SK-N-SH (cell line): ENCODE measurements at regions not wholly inside any gene's neighbourhood (a gene's known extent, or its start where the extent isn't known, plus 50 kb on each side); places are given as distances from the start of the nearest gene placed in this dataset.

Experiments used
- CTCF ChIP-seq: fragments of 200-600 bp; sonication (generic); IDR thresholded peaks from 2 replicates; pipeline ENCODE4 v1.6.1; 2017; ENCODE audit warnings: antibody characterized with exemption, mild to moderate bottlenecking, moderate library complexity
- ELF1 ChIP-seq: IDR thresholded peaks from 2 replicates; pipeline ENCODE4 v1.4.0; 2012
- EP300 ChIP-seq, 2 experiments: IDR thresholded peaks; 2 replicates each; pipeline versions ENCODE4 v1.4.0 to v1.6.1; 2012; ENCODE audit warnings: borderline replicate concordance in 1 of 2, low read depth in 1 of 2, low read length in 1 of 2
- EZH2phosphoT487 ChIP-seq: fragments of 200-600 bp; sonication (generic); IDR thresholded peaks from 2 replicates; pipeline ENCODE4 v1.6.1; 2017; ENCODE audit warnings: low read depth, mixed run types, mild to moderate bottlenecking, antibody characterized with exemption, moderate library complexity, borderline replicate concordance
- JUND ChIP-seq: IDR thresholded peaks from 2 replicates; pipeline ENCODE4 v1.4.0; 2012
- MEF2A ChIP-seq: IDR thresholded peaks from 2 replicates; pipeline ENCODE4 v1.4.0; 2012; ENCODE audit warnings: low read depth, borderline replicate concordance
- PBX3 ChIP-seq: IDR thresholded peaks from 2 replicates; pipeline ENCODE4; 2012
- TAF1 ChIP-seq: IDR thresholded peaks from 2 replicates; pipeline ENCODE4 v1.6.1; 2012; ENCODE audit warnings: low read depth, mild to moderate bottlenecking, low read length, moderate library complexity, borderline replicate concordance
- TCF12 ChIP-seq: IDR thresholded peaks from 2 replicates; pipeline ENCODE4 v1.4.0; 2012
- TEAD4 ChIP-seq: IDR thresholded peaks from 2 replicates; pipeline ENCODE4 v1.4.0; 2012; ENCODE audit warnings: mild to moderate bottlenecking, borderline replicate concordance; ENCODE audit not compliant: insufficient read depth
- TF ChIP-seq, protein P1 (sequence below): IDR thresholded peaks from 2 replicates; pipeline ENCODE4 v1.4.0; 2012; ENCODE audit warnings: low read depth, borderline replicate concordance

GRCh38 chr12:15056218-15056617 lies 83.4 kb downstream of the PDE6H start (continued):
- TF ChIP-seq CTCF (no peak), PBX3 (no peak), EP300 (IDR thresholded peaks at IDR 0.05; ENCODE audit: borderline replicate concordance in 1 of 2, low read depth in 1 of 2, low read length in 1 of 2) (no peak), ELF1 (no peak), TCF12 (no peak), EZH2phosphoT487 (no peak), MEF2A (no peak), TAF1 (no peak), JUND (no peak), TEAD4 (no peak)
- TF ChIP-seq, protein P1, sequence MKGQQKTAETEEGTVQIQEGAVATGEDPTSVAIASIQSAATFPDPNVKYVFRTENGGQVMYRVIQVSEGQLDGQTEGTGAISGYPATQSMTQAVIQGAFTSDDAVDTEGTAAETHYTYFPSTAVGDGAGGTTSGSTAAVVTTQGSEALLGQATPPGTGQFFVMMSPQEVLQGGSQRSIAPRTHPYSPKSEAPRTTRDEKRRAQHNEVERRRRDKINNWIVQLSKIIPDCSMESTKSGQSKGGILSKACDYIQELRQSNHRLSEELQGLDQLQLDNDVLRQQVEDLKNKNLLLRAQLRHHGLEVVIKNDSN, result no peak
- TF ChIP-seq, all 33 proteins: peak for 0
